HG02884 (cell line): ENCODE measurements at regions not wholly inside any gene's neighbourhood (a gene's known extent, or its start where the extent isn't known, plus 50 kb on each side); places are given as distances from the start of the nearest gene placed in this dataset.

ENCODE experiments used
- ATAC-seq: cut with Tn5 transposase; IDR thresholded peaks from one replicate; pipeline ENCODE4 v1.9.1; 2021; ENCODE audit warnings: mild to moderate bottlenecking, moderate library complexity; ENCODE audit not compliant: unreplicated experiment

- no peak for ATAC-seq
These were observed 172.2 kb downstream of the OLFM4 start for GRCh38 chr13:53200498-53201453.

GRCh38 chr13:53201454-53202225 lies 173.0 kb downstream of the OLFM4 start:
- no peak for ATAC-seq

GRCh38 chr13:53204598-53204997 lies 176.0 kb downstream of the OLFM4 start:
- no peak for ATAC-seq

- no peak for ATAC-seq
These were observed 177.8 kb downstream of the OLFM4 start for GRCh38 chr13:53206455-53206854.

GRCh38 chr13:53207556-53207955 lies 178.9 kb downstream of the OLFM4 start:
- ATAC-seq: no peak

- no peak for ATAC-seq
These were observed 185.8 kb downstream of the OLFM4 start for GRCh38 chr13:53214433-53214832.

- no peak for ATAC-seq
These were observed 186.9 kb downstream of the OLFM4 start for GRCh38 chr13:53215563-53215962.

- ATAC-seq: no peak
These were observed 188.2 kb downstream of the OLFM4 start for GRCh38 chr13:53216773-53217172.

GRCh38 chr13:53217194-53217593 lies 188.6 kb downstream of the OLFM4 start:
- no peak for ATAC-seq

- no peak for ATAC-seq
These were observed 191.4 kb downstream of the OLFM4 start for GRCh38 chr13:53220038-53220437.

GRCh38 chr13:53237696-53238095 lies 209.1 kb downstream of the OLFM4 start:
- no peak for ATAC-seq

GRCh38 chr13:53238261-53238660 lies 209.6 kb downstream of the OLFM4 start:
- no peak for ATAC-seq

- no peak for ATAC-seq
These were observed 211.9 kb downstream of the OLFM4 start for GRCh38 chr13:53240401-53241025.

- no peak for ATAC-seq
These were observed 213.3 kb downstream of the OLFM4 start for GRCh38 chr13:53241891-53242348.

GRCh38 chr13:53249236-53249635 lies 220.6 kb downstream of the OLFM4 start:
- ATAC-seq: no peak

GRCh38 chr13:53250272-53250875 lies 221.8 kb downstream of the OLFM4 start:
- peak; percentile 90 for ATAC-seq

- no peak for ATAC-seq
These were observed 222.4 kb downstream of the OLFM4 start for GRCh38 chr13:53250977-53251376.

GRCh38 chr13:53254500-53254899 lies 225.9 kb downstream of the OLFM4 start:
- no peak for ATAC-seq

- ATAC-seq: no peak
These were observed 227.2 kb downstream of the OLFM4 start for GRCh38 chr13:53255795-53256194.

- no peak for ATAC-seq
These were observed 232.0 kb downstream of the OLFM4 start for GRCh38 chr13:53260594-53260993.
